NK-92 treated with Interleukin-12 subunit alpha and Interleukin-12 subunit beta, amount 100 ng/mL, for 24 hours (cell line): ENCODE measurements at regions not wholly inside any gene's neighbourhood (a gene's known extent, or its start where the extent isn't known, plus 50 kb on each side); places are given as distances from the start of the nearest gene placed in this dataset.

Source experiments
- DNase-seq: peaks from one replicate; lab custom pipeline; 2025; lab: John Stamatoyannopoulos, UW

GRCh38 chr4:121277194-121278105 is 103.4 kb downstream of the QRFPR start:
- DNase-seq, result no peak

GRCh38 chr4:121273191-121273590 is 107.6 kb downstream of the QRFPR start:
- no peak for DNase-seq

GRCh38 chr4:121272526-121272925 is 108.3 kb downstream of the QRFPR start:
- DNase-seq, result no peak

GRCh38 chr4:121270389-121270788 is 106.3 kb upstream of the TNIP3 start:
- DNase-seq, result no peak

GRCh38 chr4:121269001-121269400 is 104.9 kb upstream of the TNIP3 start:
- no peak for DNase-seq

- no peak for DNase-seq
These were observed 102.9 kb upstream of the TNIP3 start for GRCh38 chr4:121266982-121267381.

- DNase-seq, result no peak
These were observed 92.9 kb upstream of the TNIP3 start for GRCh38 chr4:121256887-121257466.

- peak; percentile 9 for DNase-seq
These were observed 92.0 kb upstream of the TNIP3 start for GRCh38 chr4:121255986-121256750.

GRCh38 chr4:121253961-121254360 is 89.8 kb upstream of the TNIP3 start:
- DNase-seq, result peak; percentile 28

GRCh38 chr4:121252224-121252806 is 88.2 kb upstream of the TNIP3 start:
- DNase-seq, result peak; percentile 18

GRCh38 chr4:121248747-121249146 is 84.6 kb upstream of the TNIP3 start:
- no peak for DNase-seq

- DNase-seq, result no peak
These were observed 82.6 kb upstream of the TNIP3 start for GRCh38 chr4:121246698-121247097.

GRCh38 chr4:121243485-121243884 is 79.4 kb upstream of the TNIP3 start:
- DNase-seq, result no peak

GRCh38 chr4:121242188-121242750 is 78.1 kb upstream of the TNIP3 start:
- DNase-seq, result no peak

GRCh38 chr4:121239951-121240350 is 75.8 kb upstream of the TNIP3 start:
- no peak for DNase-seq

- DNase-seq, result no peak
These were observed 74.3 kb upstream of the TNIP3 start for GRCh38 chr4:121238461-121238860.

- DNase-seq, result no peak
These were observed 72.9 kb upstream of the TNIP3 start for GRCh38 chr4:121237069-121237399.

- DNase-seq, result no peak
These were observed 72.4 kb upstream of the TNIP3 start for GRCh38 chr4:121236353-121237068.

GRCh38 chr4:121233982-121234381 is 69.9 kb upstream of the TNIP3 start:
- no peak for DNase-seq

- DNase-seq, result no peak
These were observed 65.9 kb upstream of the TNIP3 start for GRCh38 chr4:121229993-121230392.

GRCh38 chr4:121228848-121229247 is 64.7 kb upstream of the TNIP3 start:
- no peak for DNase-seq
